GM23338 (cell line): ENCODE measurements at regions not wholly inside any gene's neighbourhood (a gene's known extent, or its start where the extent isn't known, plus 50 kb on each side); places are given as distances from the start of the nearest gene placed in this dataset.
A peak's percentile ranks its signal among the peaks of the same experiment; 100 is the strongest.

Experiments used
- ATAC-seq: fragments of 200-7000 bp; cut with Tn5 transposase; 3 replicates; pipeline ENCODE4 v1.9.1; 2020
- DNase-seq: peaks from one replicate; pipeline ENCODE4 v3.0.0-alpha.2; 2015; ENCODE audit warnings: low spot score
- H2AFZ ChIP-seq: fragments of 200-600 bp; sonication (generic); 2 replicates; pipeline ENCODE4 v1.8.0; 2016; ENCODE audit warnings: antibody characterized with exemption, mild to moderate bottlenecking, moderate library complexity
- H3F3A ChIP-seq: fragments of 200-600 bp; sonication (generic); replicated peaks from 2 replicates; pipeline ENCODE4 v1.8.0; 2017; ENCODE audit warnings: antibody characterized with exemption, mixed run types, low read depth
- H3K27ac ChIP-seq: fragments of 200-600 bp; sonication (generic); 2 replicates; pipeline ENCODE4 v1.6.1; 2016; ENCODE audit warnings: low read depth
- H3K27me3 ChIP-seq: fragments of 200-600 bp; sonication (generic); 2 replicates; pipeline ENCODE4 v1.8.0; 2016; ENCODE audit warnings: mild to moderate bottlenecking, mixed run types, moderate library complexity; ENCODE audit not compliant: insufficient read depth
- H3K36me3 ChIP-seq: fragments of 200-600 bp; sonication (generic); 2 replicates; pipeline ENCODE4 v1.8.0; 2016; ENCODE audit warnings: mild to moderate bottlenecking; ENCODE audit not compliant: insufficient read depth
- H3K4me1 ChIP-seq: fragments of 200-600 bp; sonication (generic); 2 replicates; pipeline ENCODE4 v1.8.0; 2016; ENCODE audit warnings: mild to moderate bottlenecking, moderate library complexity; ENCODE audit not compliant: insufficient read depth
- H3K4me2 ChIP-seq: fragments of 200-600 bp; sonication (generic); 2 replicates; pipeline ENCODE4 v1.7.1; 2017; ENCODE audit warnings: mixed run types
- H3K4me3 ChIP-seq: fragments of 200-600 bp; sonication (generic); 2 replicates; pipeline ENCODE4 v1.6.1; 2016; ENCODE audit warnings: mixed run types
- H3K79me2 ChIP-seq: fragments of 200-600 bp; sonication (generic); replicated peaks from 2 replicates; pipeline ENCODE4 v1.8.0; 2017; ENCODE audit warnings: mild to moderate bottlenecking; ENCODE audit not compliant: insufficient read depth
- H3K9me2 ChIP-seq: fragments of 200-600 bp; sonication (generic); 2 replicates; pipeline ENCODE4 v1.8.0; 2017; ENCODE audit not compliant: insufficient read depth
- H4K20me1 ChIP-seq: fragments of 200-600 bp; sonication (generic); replicated peaks from 2 replicates; pipeline ENCODE4 v1.8.0; 2017; ENCODE audit warnings: mild to moderate bottlenecking; ENCODE audit not compliant: insufficient read depth
- H3K27ac Mint-ChIP-seq: 2 replicates; pipeline ENCODE4 v1.8.0; 2020; ENCODE audit warnings: inconsistent platforms, mild to moderate bottlenecking, moderate library complexity, mixed read lengths
- H3K27me3 Mint-ChIP-seq: 3 replicates; pipeline ENCODE4 v1.8.0; 2022; ENCODE audit warnings: low read depth, mild to moderate bottlenecking, moderate library complexity, mixed read lengths, inconsistent platforms; ENCODE audit not compliant: insufficient read depth, poor library complexity
- H3K36me3 Mint-ChIP-seq: 3 replicates; pipeline ENCODE4 v1.8.0; 2021; ENCODE audit warnings: low read depth, mild to moderate bottlenecking, inconsistent platforms, moderate library complexity, mixed read lengths
- H3K4me1 Mint-ChIP-seq: 3 replicates; pipeline ENCODE4 v1.8.0; 2020; ENCODE audit warnings: mild to moderate bottlenecking, inconsistent platforms, mixed read lengths
- H3K4me3 Mint-ChIP-seq: 3 replicates; pipeline ENCODE4 v1.8.0; 2021; ENCODE audit warnings: moderate library complexity, mild to moderate bottlenecking, inconsistent platforms, mixed read lengths
- H3K9me3 Mint-ChIP-seq: 3 replicates; pipeline ENCODE4 v1.8.0; 2020; ENCODE audit warnings: moderate library complexity, mild to moderate bottlenecking, inconsistent platforms, mixed read lengths
- CREB1 ChIP-seq: fragments of 250-450 bp; sonication (Bioruptor Pico); IDR thresholded peaks from 2 replicates; pipeline ENCODE4 v1.5.0; 2020; ENCODE audit warnings: low read depth, mild to moderate bottlenecking, moderate library complexity
- CTCF ChIP-seq, 2 experiments: fragments of 200-600 bp in 1 of 2; sonication (generic) in 1 of 2; conservative IDR thresholded peaks; 2 replicates each; pipeline versions ENCODE4 v1.5.1 to v1.6.1; 2016 to 2017; ENCODE audit warnings: antibody characterized with exemption in 2 of 2, low read depth in 2 of 2, mild to moderate bottlenecking in 2 of 2, moderate library complexity in 1 of 2
- ETS1 ChIP-seq: IDR thresholded peaks from 2 replicates; pipeline ENCODE4 v1.6.1; 2016; ENCODE audit warnings: antibody characterized with exemption
- EZH2 ChIP-seq: fragments of 200-600 bp; sonication (generic); IDR thresholded peaks from one replicate; pipeline ENCODE4 v1.8.0; 2017; ENCODE audit warnings: antibody characterized with exemption, mild to moderate bottlenecking, low read depth; ENCODE audit not compliant: unreplicated experiment
- EZH2phosphoT487 ChIP-seq: fragments of 200-600 bp; sonication (generic); IDR thresholded peaks from one replicate; pipeline ENCODE4 v1.8.1; 2018; ENCODE audit warnings: antibody characterized with exemption; ENCODE audit not compliant: unreplicated experiment
- JUNB ChIP-seq: IDR thresholded peaks from one replicate; pipeline ENCODE4 v1.6.1; 2016; ENCODE audit warnings: antibody characterized with exemption; ENCODE audit not compliant: unreplicated experiment
- NANOG ChIP-seq: IDR thresholded peaks from 2 replicates; pipeline ENCODE4 v1.6.1; 2016; ENCODE audit warnings: antibody characterized with exemption, borderline replicate concordance
- POLR2AphosphoS5 ChIP-seq: IDR thresholded peaks from 2 replicates; pipeline ENCODE4 v1.6.1; 2016; ENCODE audit warnings: antibody characterized with exemption, low read depth
- ZNF114 ChIP-seq: fragments of 250-450 bp; sonication (Bioruptor Pico); IDR thresholded peaks from 2 replicates; pipeline ENCODE4 v1.5.0; 2020; ENCODE audit warnings: mild to moderate bottlenecking, moderate library complexity
- ZNF331 ChIP-seq: fragments of 250-450 bp; sonication (Bioruptor Pico); IDR thresholded peaks from 2 replicates; pipeline ENCODE4 v1.5.0; 2020; ENCODE audit warnings: low read depth, mild to moderate bottlenecking, moderate library complexity
- ZNF462 ChIP-seq: fragments of 250-450 bp; sonication (Bioruptor Pico); IDR thresholded peaks from 2 replicates; pipeline ENCODE4 v1.5.0; 2020; ENCODE audit warnings: mild to moderate bottlenecking, moderate library complexity

- no peak for TF ChIP-seq ETS1
- no peak for TF ChIP-seq EZH2phosphoT487
- TF ChIP-seq ZNF331 (CRISPR knock-in tag), result no peak
- TF ChIP-seq EZH2, result no peak
- TF ChIP-seq CTCF (conservative IDR thresholded peaks at IDR 0.05; ENCODE audit: low read depth in 2 of 2), result no peak
- no peak for TF ChIP-seq JUNB
- no peak for TF ChIP-seq CREB1 (CRISPR knock-in tag)
- no peak for TF ChIP-seq ZNF114 (CRISPR knock-in tag)
These were observed 313.3 kb downstream of the LMO4 start (continued) for GRCh38 chr1:87641996-87642395.

GRCh38 chr1:87642581-87643221 lies 314.0 kb downstream of the LMO4 start:
- peak overlapping the region; percentile 64 for H3K4me2 ChIP-seq
- no peaks in the 10 kb centered on the region for H3K79me2 ChIP-seq
- peak; percentile 39 for DNase-seq
- peak; percentile 93 for ATAC-seq
- H3K27me3 Mint-ChIP-seq, result no peaks in the 10 kb centered on the region
- H3K36me3 Mint-ChIP-seq, result peaks cover 21% of the 10 kb centered on the region
- no peak overlapping the region for H2AFZ ChIP-seq
- peak overlapping the region; percentile 85; the same call in 1 of the 2 replicates for H3K27ac ChIP-seq
- H3K9me3 Mint-ChIP-seq, result peaks cover 21% of the 10 kb centered on the region
- H3K4me3 ChIP-seq, result no peak overlapping the region
- peaks cover 48% of the 10 kb centered on the region for H3K4me1 Mint-ChIP-seq
- H3K36me3 ChIP-seq, result no peaks in the 10 kb centered on the region
- peaks cover 39% of the 10 kb centered on the region for H3K4me1 ChIP-seq
- peak overlapping the region; percentile 78; the same call in 1 of the 2 replicates for H3K27ac Mint-ChIP-seq
- no peak overlapping the region for H3K4me3 Mint-ChIP-seq
- no peaks in the 10 kb centered on the region for H3K27me3 ChIP-seq
- no peaks in the 10 kb centered on the region; the same call in 1 of the 2 replicates for H3K9me2 ChIP-seq
- H4K20me1 ChIP-seq, result no peaks in the 10 kb centered on the region
- no peaks in the 10 kb centered on the region for H3F3A ChIP-seq
- TF ChIP-seq ZNF462 (CRISPR knock-in tag) (no peak), ZNF331 (CRISPR knock-in tag) (no peak), ETS1 (no peak), POLR2AphosphoS5 (no peak), JUNB (no peak), NANOG (no peak)
